Mesodermal cell (in vitro differentiated cells): ENCODE measurements at regions not wholly inside any gene's neighbourhood (a gene's known extent, or its start where the extent isn't known, plus 50 kb on each side); places are given as distances from the start of the nearest gene placed in this dataset.

Experiments used
- H3K27ac ChIP-seq: 2 replicates; pipeline ENCODE4 v1.7.0; 2013; ENCODE audit warnings: mild to moderate bottlenecking, low read depth, low read length, moderate library complexity; ENCODE audit not compliant: severe bottlenecking
- H3K36me3 ChIP-seq: 2 replicates; pipeline ENCODE4 v1.7.1; 2013; ENCODE audit warnings: mild to moderate bottlenecking, low read length, moderate library complexity; ENCODE audit not compliant: control insufficient read depth, insufficient read depth
- H3K4me1 ChIP-seq: one replicate; pipeline ENCODE4 v1.7.1; 2013; ENCODE audit warnings: mild to moderate bottlenecking, low read length; ENCODE audit not compliant: insufficient read depth, control insufficient read depth, poor library complexity, severe bottlenecking
- H3K4me3 ChIP-seq: 2 replicates; pipeline ENCODE4 v1.7.0; 2013; ENCODE audit warnings: low read length, control low read depth, mild to moderate bottlenecking; ENCODE audit not compliant: insufficient read depth, poor library complexity, severe bottlenecking; ENCODE audit errors: extremely low read depth
- H3K9me3 ChIP-seq: 2 replicates; pipeline ENCODE4 v1.7.1; 2013; ENCODE audit warnings: mild to moderate bottlenecking, low read length, moderate library complexity; ENCODE audit not compliant: control insufficient read depth
- WGBS, 2 experiments: methylation state at CpG; one replicate each; pipeline ENCODE4 v1.1.5; 2013; ENCODE audit warnings: missing lambda C conversion rate in 2 of 2; ENCODE audit not compliant: insufficient coverage in 2 of 2; 5-methylcytosine and 5-hydroxymethylcytosine counted together

DNA sequence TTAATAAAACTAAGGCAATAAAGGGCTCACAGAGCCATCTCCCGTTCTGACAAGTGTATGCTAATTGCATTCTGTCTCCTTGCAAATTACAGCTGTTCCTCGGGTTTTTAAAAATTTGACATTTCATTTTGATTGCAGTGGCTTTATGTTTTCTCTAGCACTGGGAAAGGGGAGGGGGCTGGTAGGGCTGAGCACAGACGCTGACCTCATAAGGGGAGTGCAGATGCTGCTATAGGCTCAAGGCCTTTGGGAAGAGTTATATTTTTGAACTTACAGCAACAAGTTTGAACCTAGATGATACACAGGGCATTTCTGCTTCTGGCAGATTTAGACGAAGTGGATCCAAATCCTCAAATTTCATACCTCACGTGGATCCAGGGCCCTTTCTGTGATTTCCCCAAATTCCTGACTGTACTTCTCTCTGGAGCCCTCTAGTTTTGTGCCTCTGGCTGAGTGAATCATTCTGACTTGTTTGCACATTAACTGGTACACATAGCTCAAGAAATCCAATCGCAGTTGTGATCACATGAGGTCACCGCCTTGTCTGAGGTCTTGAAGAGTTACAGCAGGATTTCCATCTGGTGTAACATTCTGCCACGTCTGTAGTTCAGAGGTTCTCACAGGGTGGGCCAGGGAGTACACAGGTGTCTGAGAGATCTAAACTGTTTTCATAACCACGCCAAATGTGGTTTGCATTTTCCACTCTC lies 230.3 kb downstream of the C1orf94 start:
- no peak overlapping the region for H3K4me3 ChIP-seq
- H3K4me1 ChIP-seq, result peaks cover 8% of the 10 kb centered on the region
- H3K9me3 ChIP-seq, result peaks cover 11% of the 10 kb centered on the region
- H3K36me3 ChIP-seq, result no peaks in the 10 kb centered on the region
- no peak overlapping the region for H3K27ac ChIP-seq
- 87 to 91% methylated on average over 9 of the region's 9 CpGs for WGBS, 2 experiments

DNA sequence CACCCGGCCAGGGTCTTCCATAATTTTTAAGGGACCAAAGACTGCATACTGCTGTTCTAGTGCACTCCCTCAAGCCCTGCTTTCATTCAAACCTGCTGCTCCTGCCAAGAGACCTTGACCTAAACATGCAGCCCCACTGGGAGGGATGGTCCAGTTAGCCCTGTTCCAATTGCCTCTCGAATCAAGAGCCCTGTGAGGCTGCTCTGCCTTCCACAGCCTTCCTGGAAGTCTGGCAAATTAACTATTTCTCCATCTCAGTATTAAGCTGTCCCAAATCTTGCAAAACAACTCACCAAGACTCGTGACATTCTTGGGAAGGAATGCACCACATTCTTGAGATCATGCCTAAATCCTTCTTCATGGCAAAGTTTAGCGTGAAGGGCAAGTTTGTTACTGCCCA lies 231.3 kb downstream of the C1orf94 start:
- H3K36me3 ChIP-seq, result no peaks in the 10 kb centered on the region
- H3K9me3 ChIP-seq, result peaks cover 11% of the 10 kb centered on the region
- peaks cover 8% of the 10 kb centered on the region for H3K4me1 ChIP-seq
- H3K27ac ChIP-seq, result no peak overlapping the region
- 86 to 90% methylated on average over 2 to 4 of the region's 4 CpGs for WGBS, 2 experiments
- no peak overlapping the region for H3K4me3 ChIP-seq

- peaks cover 2% of the 10 kb centered on the region for H3K9me3 ChIP-seq
- 60 to 93% methylated on average over 1 to 5 of the region's 6 CpGs for WGBS, 2 experiments
Observed at GRCh38 chr1:34409689-34410229, 233.1 kb downstream of the C1orf94 start.

DNA sequence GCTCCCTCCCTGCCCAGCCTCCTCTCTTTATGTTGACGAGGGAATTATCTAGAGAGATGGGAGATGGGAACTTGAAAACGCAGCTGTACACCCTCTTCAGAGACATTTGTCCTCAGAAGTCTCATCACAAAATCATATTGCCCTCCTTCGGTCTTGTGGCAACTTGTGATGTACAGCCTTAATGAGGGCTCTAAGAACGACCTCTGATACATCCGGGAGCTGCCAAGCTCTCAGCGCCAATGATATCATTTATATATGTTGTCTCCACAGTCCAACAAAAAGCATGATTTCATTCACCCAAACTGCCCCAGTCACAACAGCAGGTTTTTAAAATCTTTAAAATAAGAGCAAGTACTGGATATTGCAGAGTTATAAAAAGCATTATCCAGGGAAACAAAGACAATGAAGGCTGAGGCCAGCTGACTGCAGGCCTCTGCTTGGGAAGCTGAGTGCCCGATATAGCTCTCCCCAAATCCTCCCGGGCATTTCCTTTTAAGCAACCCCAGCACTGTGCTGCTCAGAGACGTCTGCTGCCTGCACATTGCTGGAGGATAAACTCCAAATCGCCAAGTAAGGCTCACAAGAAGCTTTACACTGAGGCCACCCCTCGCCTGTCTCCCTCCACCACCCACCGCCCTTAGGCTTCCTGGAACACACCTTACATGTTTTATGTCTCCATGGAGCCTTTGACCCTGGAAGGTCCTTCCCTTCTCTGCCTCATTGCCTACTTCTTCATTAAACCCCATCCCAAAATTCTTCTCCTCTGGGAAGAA lies 236.1 kb downstream of the C1orf94 start:
- Histone ChIP-seq H3K4me1 (peaks cover 3% of the 10 kb centered on the region), H3K4me3 (no peak overlapping the region), H3K36me3 (no peaks in the 10 kb centered on the region), H3K27ac (no peak overlapping the region), H3K9me3 (no peaks in the 10 kb centered on the region)
- WGBS, 2 experiments, result 92 to 95% methylated on average over 6 to 9 of the region's 12 CpGs

More at GRCh38 chr1:34409689-34410229, 233.1 kb downstream of the C1orf94 start:
- peaks cover 8% of the 10 kb centered on the region for H3K4me1 ChIP-seq
- no peak overlapping the region for H3K27ac ChIP-seq
- H3K36me3 ChIP-seq, result no peaks in the 10 kb centered on the region
- H3K4me3 ChIP-seq, result no peak overlapping the region

- H3K27ac ChIP-seq, result no peak overlapping the region
- H3K9me3 ChIP-seq, result no peaks in the 10 kb centered on the region
- H3K4me1 ChIP-seq, result no peaks in the 10 kb centered on the region
- no peaks in the 10 kb centered on the region for H3K36me3 ChIP-seq
- 67 to 92% methylated on average over 1 to 6 of the region's 6 CpGs for WGBS, 2 experiments
- H3K4me3 ChIP-seq, result no peak overlapping the region
Observed at GRCh38 chr1:34415140-34415539, 238.4 kb downstream of the C1orf94 start.

GRCh38 chr1:34418166-34418565 lies 241.5 kb downstream of the C1orf94 start:
- no peaks in the 10 kb centered on the region for H3K36me3 ChIP-seq
- no peaks in the 10 kb centered on the region for H3K4me1 ChIP-seq
- H3K27ac ChIP-seq, result no peak overlapping the region
- WGBS, 2 experiments, result 67 to 94% methylated on average over 1 to 2 of the region's 3 CpGs
- H3K4me3 ChIP-seq, result no peak overlapping the region
- H3K9me3 ChIP-seq, result no peaks in the 10 kb centered on the region

- H3K4me1 ChIP-seq, result no peaks in the 10 kb centered on the region
- no peak overlapping the region for H3K27ac ChIP-seq
- H3K36me3 ChIP-seq, result no peaks in the 10 kb centered on the region
- no peak overlapping the region for H3K4me3 ChIP-seq
- WGBS, 2 experiments, result 41 to 59% methylated on average over 5 of the region's 5 CpGs
- H3K9me3 ChIP-seq, result no peaks in the 10 kb centered on the region
Observed at GRCh38 chr1:34419663-34420136, 243.0 kb downstream of the C1orf94 start.

GRCh38 chr1:34425046-34425445 lies 248.3 kb downstream of the C1orf94 start:
- Histone ChIP-seq H3K27ac (no peak overlapping the region), H3K36me3 (no peaks in the 10 kb centered on the region), H3K4me1 (no peaks in the 10 kb centered on the region), H3K9me3 (no peaks in the 10 kb centered on the region), H3K4me3 (no peak overlapping the region)
- WGBS, 2 experiments, result 93 to 100% methylated on average over 2 to 5 of the region's 5 CpGs

GRCh38 chr1:34425785-34426184 lies 249.1 kb downstream of the C1orf94 start:
- Histone ChIP-seq H3K4me1 (no peaks in the 10 kb centered on the region), H3K36me3 (no peaks in the 10 kb centered on the region), H3K4me3 (no peak overlapping the region), H3K27ac (no peak overlapping the region), H3K9me3 (no peaks in the 10 kb centered on the region)
- 80 to 90% methylated on average over 1 of the region's 2 CpGs for WGBS, 2 experiments

DNA sequence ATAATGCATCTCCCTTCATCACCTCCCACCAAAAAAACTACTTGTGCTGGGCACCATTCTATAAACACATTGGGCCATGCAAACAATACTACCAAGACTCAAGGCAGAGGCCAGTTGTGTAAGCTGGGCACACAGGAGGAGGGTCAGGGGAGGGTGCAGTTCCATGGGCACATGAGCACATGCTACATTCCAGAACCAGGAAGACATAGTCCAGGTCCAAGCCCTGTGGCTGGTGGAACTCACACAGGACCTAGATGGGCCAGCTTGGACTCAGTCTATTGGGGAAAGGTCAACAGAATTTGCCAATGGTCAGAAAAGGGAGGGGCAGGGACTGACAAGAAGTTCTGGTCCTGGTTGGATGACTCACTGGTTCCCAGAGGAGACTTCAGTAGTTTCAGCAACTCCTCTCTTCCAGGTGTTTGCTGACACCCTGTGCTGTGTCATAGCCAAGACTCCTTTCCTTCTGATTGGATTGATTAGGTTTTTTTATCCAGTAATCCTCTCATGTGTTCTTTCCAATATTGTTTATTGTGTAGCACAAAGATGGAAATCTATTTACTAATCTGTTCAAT lies 249.7 kb downstream of the C1orf94 start:
- H3K36me3 ChIP-seq, result no peaks in the 10 kb centered on the region
- no peak overlapping the region for H3K4me3 ChIP-seq
- H3K9me3 ChIP-seq, result no peaks in the 10 kb centered on the region
- no peak overlapping the region for H3K27ac ChIP-seq
- H3K4me1 ChIP-seq, result no peaks in the 10 kb centered on the region
